PC-3 (cell line): ENCODE measurements at regions not wholly inside any gene's neighbourhood (a gene's known extent, or its start where the extent isn't known, plus 50 kb on each side); places are given as distances from the start of the nearest gene placed in this dataset.

Experiments used
- ATAC-seq: fragments of 200-7000 bp; cut with Tn5 transposase; 2 replicates; pipeline ENCODE4 v1.9.1; 2020; ENCODE audit warnings: mild to moderate bottlenecking, moderate library complexity
- BruUV-seq: library from RNA; stranded (reverse); fragments of 400-500 nt; replicated peaks from 2 replicates; lab custom pipeline; 2021; lab: Mats Ljungman, UMichigan
- CTCF ChIA-PET: fragments of 300-600 bp; sonication (Branson Sonifier 250); formaldehyde crosslinking; loops from one replicate; lab custom pipeline; 2022; ENCODE audit warnings: antibody characterized with exemption; lab: Charles Lee
- POLR2A ChIA-PET: fragments of 300-600 bp; sonication (Branson Sonifier 250); formaldehyde crosslinking; loops from one replicate; lab custom pipeline; 2022; ENCODE audit warnings: antibody characterized with exemption; ENCODE audit not compliant: unreplicated experiment; lab: Charles Lee
- DNase-seq: peaks from one replicate; pipeline ENCODE4 v3.0.0-alpha.2; 2015
- H2AFZ ChIP-seq: fragments of 300-600 bp; sonication (generic); 2 replicates; pipeline ENCODE4 v1.6.0; 2016; ENCODE audit warnings: antibody characterized with exemption, low read length
- H3F3A ChIP-seq: fragments of 300-600 bp; sonication (generic); one replicate; pipeline ENCODE4 v1.6.0; 2017; ENCODE audit warnings: antibody characterized with exemption, low read length, control low read depth, mild to moderate bottlenecking; ENCODE audit not compliant: unreplicated experiment
- H3K27ac ChIP-seq: fragments of 300-600 bp; sonication (generic); 2 replicates; pipeline ENCODE4 v1.5.1; 2016; ENCODE audit warnings: mild to moderate bottlenecking, low read length
- H3K27me3 ChIP-seq: fragments of 300-600 bp; sonication (generic); 2 replicates; pipeline ENCODE4 v1.6.1; 2016; ENCODE audit warnings: low read length, mixed read lengths
- H3K36me3 ChIP-seq: fragments of 300-600 bp; sonication (generic); 2 replicates; pipeline ENCODE4 v1.6.1; 2016; ENCODE audit warnings: low read depth, mixed run types, low read length, mixed read lengths
- H3K4me1 ChIP-seq: fragments of 300-600 bp; sonication (generic); 2 replicates; pipeline ENCODE4 v1.5.1; 2016; ENCODE audit warnings: low read length; ENCODE audit not compliant: insufficient read depth
- H3K4me2 ChIP-seq: fragments of 300-600 bp; sonication (generic); 2 replicates; pipeline ENCODE4 v1.6.0; 2016; ENCODE audit warnings: low read length
- H3K4me3 ChIP-seq: fragments of 300-600 bp; sonication (generic); 2 replicates; pipeline ENCODE4 v1.5.1; 2016; ENCODE audit warnings: mild to moderate bottlenecking, low read length, mixed read lengths
- H3K79me2 ChIP-seq: fragments of 300-600 bp; sonication (generic); 2 replicates; pipeline ENCODE4 v1.6.1; 2017; ENCODE audit warnings: low read length, mixed read lengths
- H3K9ac ChIP-seq: fragments of 300-600 bp; sonication (generic); 2 replicates; pipeline ENCODE4 v1.6.0; 2016; ENCODE audit warnings: mild to moderate bottlenecking, low read length
- H3K9me2 ChIP-seq: fragments of 300-600 bp; sonication (generic); replicated peaks from 2 replicates; pipeline ENCODE4 v1.6.1; 2016; ENCODE audit warnings: mixed run types, low read length, mixed read lengths
- H3K9me3 ChIP-seq: fragments of 300-600 bp; sonication (generic); 2 replicates; pipeline ENCODE4 v1.6.1; 2016; ENCODE audit warnings: low read length, mixed read lengths
- H4K20me1 ChIP-seq: fragments of 300-600 bp; sonication (generic); 2 replicates; pipeline ENCODE4 v1.6.1; 2016; ENCODE audit warnings: low read length, mixed read lengths
- EZH2 ChIP-seq: fragments of 300-600 bp; sonication (generic); IDR thresholded peaks from one replicate; pipeline ENCODE4 v1.6.1; 2017; ENCODE audit warnings: antibody characterized with exemption, mild to moderate bottlenecking, low read length; ENCODE audit not compliant: unreplicated experiment
- EZH2phosphoT487 ChIP-seq: fragments of 300-600 bp; sonication (generic); IDR thresholded peaks from 2 replicates; pipeline ENCODE4 v1.6.1; 2018; ENCODE audit warnings: mild to moderate bottlenecking, antibody characterized with exemption, low read length, borderline replicate concordance
- intact Hi-C: fragments of 100-400 bp; cut with micrococcal nuclease; formaldehyde crosslinking; loops from 2 replicates; pipeline ENCODE4 v1.9.0; 2023
- TF ChIP-seq, protein P1 (sequence below): fragments of 300-600 bp; sonication (generic); conservative IDR thresholded peaks from 2 replicates; pipeline ENCODE4 v1.5.1; 2017; ENCODE audit warnings: antibody characterized with exemption, low read depth, mild to moderate bottlenecking, low read length

DNA sequence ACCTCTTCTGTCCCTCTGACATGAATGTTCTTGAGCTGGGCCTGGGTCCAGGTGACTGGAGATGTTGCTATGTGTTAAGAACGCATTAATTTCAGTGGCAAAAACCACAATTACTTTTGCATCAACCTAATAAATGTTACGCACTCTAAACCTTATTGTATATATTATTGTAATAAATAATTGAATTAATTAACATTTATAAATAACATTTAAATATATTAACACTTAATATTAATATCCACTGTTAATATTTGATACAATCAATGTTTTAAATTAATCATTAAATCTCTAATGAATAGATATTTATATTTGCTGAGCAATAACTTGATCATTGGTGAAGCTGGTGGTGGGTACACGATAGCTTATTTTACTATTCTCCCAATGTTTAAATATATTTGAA lies 97.4 kb downstream of the KCNF1 start:
- H3K4me3 ChIP-seq: no peak overlapping the region
- ChIA-PET CTCF (no interaction called here), POLR2A (no interaction called here)
- no peaks in the 10 kb centered on the region for H3K9me3 ChIP-seq
- no peaks in the 10 kb centered on the region for H4K20me1 ChIP-seq
- BruUV-seq: no TSS peak
- no peak overlapping the region for H2AFZ ChIP-seq
- no peaks in the 10 kb centered on the region for H3K79me2 ChIP-seq
- no peak overlapping the region for H3K9ac ChIP-seq
- no peak overlapping the region for H3K27ac ChIP-seq
- DNase-seq: no peak
- peaks cover 6% of the 10 kb centered on the region; the same call in 1 of the 2 replicates for H3K27me3 ChIP-seq
- H3K4me2 ChIP-seq: no peak overlapping the region
- intact Hi-C loops: no loop called here
- no peak for ATAC-seq
- no peaks in the 10 kb centered on the region for H3K9me2 ChIP-seq
- no peaks in the 10 kb centered on the region for H3K36me3 ChIP-seq
- peaks cover 8% of the 10 kb centered on the region for H3K4me1 ChIP-seq
- no peaks in the 10 kb centered on the region for H3F3A ChIP-seq
- TF ChIP-seq, protein P1, sequence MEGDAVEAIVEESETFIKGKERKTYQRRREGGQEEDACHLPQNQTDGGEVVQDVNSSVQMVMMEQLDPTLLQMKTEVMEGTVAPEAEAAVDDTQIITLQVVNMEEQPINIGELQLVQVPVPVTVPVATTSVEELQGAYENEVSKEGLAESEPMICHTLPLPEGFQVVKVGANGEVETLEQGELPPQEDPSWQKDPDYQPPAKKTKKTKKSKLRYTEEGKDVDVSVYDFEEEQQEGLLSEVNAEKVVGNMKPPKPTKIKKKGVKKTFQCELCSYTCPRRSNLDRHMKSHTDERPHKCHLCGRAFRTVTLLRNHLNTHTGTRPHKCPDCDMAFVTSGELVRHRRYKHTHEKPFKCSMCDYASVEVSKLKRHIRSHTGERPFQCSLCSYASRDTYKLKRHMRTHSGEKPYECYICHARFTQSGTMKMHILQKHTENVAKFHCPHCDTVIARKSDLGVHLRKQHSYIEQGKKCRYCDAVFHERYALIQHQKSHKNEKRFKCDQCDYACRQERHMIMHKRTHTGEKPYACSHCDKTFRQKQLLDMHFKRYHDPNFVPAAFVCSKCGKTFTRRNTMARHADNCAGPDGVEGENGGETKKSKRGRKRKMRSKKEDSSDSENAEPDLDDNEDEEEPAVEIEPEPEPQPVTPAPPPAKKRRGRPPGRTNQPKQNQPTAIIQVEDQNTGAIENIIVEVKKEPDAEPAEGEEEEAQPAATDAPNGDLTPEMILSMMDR: no peak
- TF ChIP-seq EZH2: no peak

DNA sequence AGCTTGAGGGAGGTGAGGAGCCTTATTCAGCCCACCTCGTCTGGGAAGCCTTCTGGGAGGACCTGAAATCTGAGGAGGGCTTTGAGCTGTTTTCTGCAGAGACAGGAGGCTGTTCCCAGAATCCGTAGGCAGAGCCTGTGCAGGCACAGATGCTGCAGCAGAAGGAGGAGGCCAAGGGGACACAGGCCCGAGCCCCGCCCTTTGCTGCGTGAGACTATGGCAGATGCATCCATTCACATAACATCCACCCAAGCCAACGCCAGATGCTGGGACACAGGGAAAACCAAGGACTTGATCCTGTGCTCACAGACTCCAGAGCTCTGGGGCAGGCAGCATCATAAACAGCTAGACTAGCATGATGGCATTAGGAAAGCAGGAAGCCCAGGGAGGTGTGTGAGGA lies 98.2 kb downstream of the KCNF1 start:
- ATAC-seq (no peak), DNase-seq (no peak)
- Histone ChIP-seq H4K20me1 (no peaks in the 10 kb centered on the region), H3K9me2 (no peaks in the 10 kb centered on the region), H3K9me3 (no peaks in the 10 kb centered on the region), H3K27me3 (peaks cover 13% of the 10 kb centered on the region; the same call in 1 of the 2 replicates), H3K9ac (no peak overlapping the region), H3K4me3 (no peak overlapping the region), H3F3A (no peaks in the 10 kb centered on the region), H3K79me2 (no peaks in the 10 kb centered on the region), H3K4me2 (no peak overlapping the region), H3K4me1 (peaks cover under 1% of the 10 kb centered on the region; the same call in 1 of the 2 replicates), H3K36me3 (no peaks in the 10 kb centered on the region), H2AFZ (no peak overlapping the region), H3K27ac (no peak overlapping the region)
- TF ChIP-seq, protein P1: no peak
- TF ChIP-seq EZH2 (no peak), EZH2phosphoT487 (no peak)
- BruUV-seq: no TSS peak
- CTCF ChIA-PET: no interaction called here
- intact Hi-C loops: no loop called here
- POLR2A ChIA-PET: no interaction called here

DNA sequence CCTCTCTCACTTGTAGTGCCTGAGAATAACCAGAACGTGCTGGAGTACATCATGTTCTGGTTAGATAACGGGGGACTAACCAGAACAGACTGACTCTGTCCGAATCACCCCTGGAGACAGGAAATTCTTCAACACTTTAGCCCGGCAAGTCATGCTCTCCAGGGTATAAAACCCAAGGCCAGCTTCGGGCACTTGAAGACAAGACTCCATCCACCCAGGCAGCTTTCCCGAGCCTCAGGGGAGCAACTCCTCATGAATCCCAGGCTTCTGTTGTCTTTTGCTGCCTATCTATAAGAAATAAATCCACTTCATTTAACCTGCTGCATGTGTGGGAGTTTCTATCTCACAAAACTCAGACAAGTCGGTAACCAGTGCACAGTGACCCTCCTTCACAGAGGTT lies 99.6 kb downstream of the KCNF1 start:
- no peaks in the 10 kb centered on the region for H3K36me3 ChIP-seq
- no peak overlapping the region for H3K4me3 ChIP-seq
- no peaks in the 10 kb centered on the region for H4K20me1 ChIP-seq
- H3F3A ChIP-seq: no peaks in the 10 kb centered on the region
- H3K9me2 ChIP-seq: no peaks in the 10 kb centered on the region
- ChIA-PET POLR2A (no interaction called here), CTCF (no interaction called here)
- no peaks in the 10 kb centered on the region for H3K9me3 ChIP-seq
- H3K27ac ChIP-seq: no peak overlapping the region
- ATAC-seq (no peak), DNase-seq (no peak)
- H2AFZ ChIP-seq: no peak overlapping the region
- intact Hi-C loops: no loop called here
- H3K4me2 ChIP-seq: no peak overlapping the region
- no peaks in the 10 kb centered on the region for H3K79me2 ChIP-seq
- no peak overlapping the region for H3K9ac ChIP-seq
- peaks cover 24% of the 10 kb centered on the region for H3K27me3 ChIP-seq
- no peaks in the 10 kb centered on the region for H3K4me1 ChIP-seq
- TF ChIP-seq, protein P1: no peak
- TF ChIP-seq EZH2phosphoT487: no peak
- TF ChIP-seq EZH2: no peak
- BruUV-seq: no TSS peak
